ENCODE measurements at regions not wholly inside any gene's neighbourhood (a gene's known extent, or its start where the extent isn't known, plus 50 kb on each side); places are given as distances from the start of the nearest gene placed in this dataset.

DNA sequence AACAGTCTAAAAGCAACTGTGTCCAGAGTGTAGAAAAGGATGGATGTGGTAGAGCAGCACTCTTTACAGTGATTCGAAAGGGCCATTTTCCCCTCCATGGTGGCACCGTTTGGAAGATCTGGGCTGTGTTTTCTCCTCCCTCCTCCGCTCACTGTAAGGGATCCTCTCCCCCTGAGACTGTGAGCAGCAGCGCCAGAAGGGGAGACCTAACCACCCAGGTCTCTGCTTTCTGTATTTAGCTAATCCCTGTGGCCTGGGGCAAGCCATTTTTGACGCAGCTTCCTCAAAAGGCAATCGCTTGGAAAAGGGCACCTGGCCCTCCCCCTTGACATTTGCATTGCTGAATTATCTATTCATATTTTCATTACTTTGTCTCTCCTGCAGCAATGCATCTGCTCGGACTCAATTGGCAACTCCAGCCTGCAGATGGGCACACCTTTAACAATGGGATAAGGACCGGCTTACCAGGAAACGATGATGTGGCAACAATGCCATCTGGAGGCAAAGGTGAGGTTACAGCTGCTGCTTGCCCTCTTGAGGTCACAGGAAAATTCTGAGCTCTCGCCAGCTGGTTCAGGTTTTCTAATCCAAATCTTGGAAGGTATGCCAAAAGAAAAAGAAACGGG is 244.3 kb upstream of the WWC1 start:
- Histone ChIP-seq H2AFZ (no peak overlapping the region), H3K9me2 (replicated peaks; ENCODE audit: insufficient read depth) (no peaks in the 10 kb centered on the region), H3K27ac (no peak overlapping the region), H3K4me3 (no peak overlapping the region), H3K9me3 (ENCODE audit: low read depth) (no peaks in the 10 kb centered on the region), H3K4me2 (no peak overlapping the region), H3K4me1 (ENCODE audit: insufficient read depth) (no peaks in the 10 kb centered on the region), H4K20me1 (ENCODE audit: insufficient read depth, poor library complexity, severe bottlenecking) (no peaks in the 10 kb centered on the region), H3K36me3 (replicated peaks; ENCODE audit: insufficient read depth, low read depth) (no peaks in the 10 kb centered on the region), H3K79me2 (no peaks in the 10 kb centered on the region), H3K27me3 (peaks cover 6% of the 10 kb centered on the region)
- TF ChIP-seq, protein P1, sequence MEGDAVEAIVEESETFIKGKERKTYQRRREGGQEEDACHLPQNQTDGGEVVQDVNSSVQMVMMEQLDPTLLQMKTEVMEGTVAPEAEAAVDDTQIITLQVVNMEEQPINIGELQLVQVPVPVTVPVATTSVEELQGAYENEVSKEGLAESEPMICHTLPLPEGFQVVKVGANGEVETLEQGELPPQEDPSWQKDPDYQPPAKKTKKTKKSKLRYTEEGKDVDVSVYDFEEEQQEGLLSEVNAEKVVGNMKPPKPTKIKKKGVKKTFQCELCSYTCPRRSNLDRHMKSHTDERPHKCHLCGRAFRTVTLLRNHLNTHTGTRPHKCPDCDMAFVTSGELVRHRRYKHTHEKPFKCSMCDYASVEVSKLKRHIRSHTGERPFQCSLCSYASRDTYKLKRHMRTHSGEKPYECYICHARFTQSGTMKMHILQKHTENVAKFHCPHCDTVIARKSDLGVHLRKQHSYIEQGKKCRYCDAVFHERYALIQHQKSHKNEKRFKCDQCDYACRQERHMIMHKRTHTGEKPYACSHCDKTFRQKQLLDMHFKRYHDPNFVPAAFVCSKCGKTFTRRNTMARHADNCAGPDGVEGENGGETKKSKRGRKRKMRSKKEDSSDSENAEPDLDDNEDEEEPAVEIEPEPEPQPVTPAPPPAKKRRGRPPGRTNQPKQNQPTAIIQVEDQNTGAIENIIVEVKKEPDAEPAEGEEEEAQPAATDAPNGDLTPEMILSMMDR (IDR thresholded peaks at IDR 0.05; ENCODE audit: poor library complexity), result peak; percentile 63
- TF ChIP-seq EZH2 (IDR thresholded peaks at IDR 0.05; ENCODE audit: borderline replicate concordance), result no peak
- peak; percentile 70 for DNase-seq (ENCODE audit: low spot score)
- 26% methylated on average over 11 of the region's 11 CpGs for WGBS (ENCODE audit: low lambda C conversion rate, missing lambda C conversion rate)

DNA sequence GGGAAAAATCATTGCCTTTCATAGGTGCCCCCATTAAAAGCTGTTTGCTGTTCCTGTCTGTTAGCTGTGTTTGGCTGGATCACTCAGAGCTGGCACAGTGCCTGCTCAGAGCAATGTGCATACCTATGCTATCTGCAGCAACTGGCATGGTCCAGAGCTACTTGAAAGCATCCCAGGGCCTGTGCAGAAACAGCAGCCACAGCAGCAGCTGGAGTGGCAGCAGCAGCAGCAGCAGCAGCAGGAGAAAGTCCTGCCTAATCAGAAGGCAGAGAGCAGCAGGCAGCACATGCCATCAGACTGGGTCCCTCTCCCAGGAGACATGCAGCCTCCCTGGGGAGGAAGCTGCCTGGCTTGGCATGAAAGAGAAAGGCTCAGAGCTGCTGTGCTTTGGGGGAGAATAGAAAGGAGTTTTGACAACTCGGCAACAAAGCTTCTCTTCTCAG is 243.8 kb upstream of the WWC1 start:
- WGBS (ENCODE audit: low lambda C conversion rate, missing lambda C conversion rate), result 19% methylated on average over 1 of the region's 1 CpG
- peaks cover 6% of the 10 kb centered on the region for H3K27me3 ChIP-seq
- no peak overlapping the region for H3K4me2 ChIP-seq
- H3K36me3 ChIP-seq (replicated peaks; ENCODE audit: insufficient read depth, low read depth), result no peaks in the 10 kb centered on the region
- H3K4me3 ChIP-seq, result no peak overlapping the region
- TF ChIP-seq EZH2phosphoT487 (IDR thresholded peaks at IDR 0.05; ENCODE audit: low read depth, severe bottlenecking, unreplicated experiment) (no peak), EZH2 (IDR thresholded peaks at IDR 0.05; ENCODE audit: borderline replicate concordance) (no peak)
- TF ChIP-seq, protein P1 (IDR thresholded peaks at IDR 0.05; ENCODE audit: poor library complexity), result no peak
- no peaks in the 10 kb centered on the region for H3K9me2 ChIP-seq (replicated peaks; ENCODE audit: insufficient read depth)
- H3K9me3 ChIP-seq (ENCODE audit: low read depth), result no peaks in the 10 kb centered on the region
- H3K79me2 ChIP-seq, result no peaks in the 10 kb centered on the region
- no peak overlapping the region for H2AFZ ChIP-seq
- no peaks in the 10 kb centered on the region for H4K20me1 ChIP-seq (ENCODE audit: insufficient read depth, poor library complexity, severe bottlenecking)
- H3K4me1 ChIP-seq (ENCODE audit: insufficient read depth), result no peaks in the 10 kb centered on the region
- no peak for DNase-seq (ENCODE audit: low spot score)
- H3K27ac ChIP-seq, result no peak overlapping the region

DNA sequence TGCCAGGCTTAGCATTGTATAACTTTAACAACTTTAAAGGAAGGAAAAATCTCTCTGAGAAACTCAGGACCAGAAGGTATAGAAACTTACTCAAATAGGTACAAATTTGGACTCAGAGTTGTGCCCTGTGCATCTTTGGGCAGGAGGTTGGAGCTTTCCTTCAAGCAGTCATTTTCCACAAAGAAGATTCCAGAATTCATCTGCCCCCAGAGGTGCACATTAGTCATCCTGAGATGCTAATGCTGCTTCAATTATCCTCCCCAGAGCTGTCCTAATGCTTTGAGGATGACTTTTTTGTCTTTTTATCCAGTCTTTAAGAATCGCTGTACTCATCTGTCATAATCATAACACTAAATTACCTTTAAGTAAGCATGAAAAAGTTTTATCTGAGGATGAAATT is 243.0 kb upstream of the WWC1 start:
- Histone ChIP-seq H4K20me1 (ENCODE audit: insufficient read depth, poor library complexity, severe bottlenecking) (no peaks in the 10 kb centered on the region), H3K9me3 (ENCODE audit: low read depth) (no peaks in the 10 kb centered on the region), H3K4me1 (ENCODE audit: insufficient read depth) (no peaks in the 10 kb centered on the region), H2AFZ (no peak overlapping the region), H3K27ac (no peak overlapping the region), H3K79me2 (no peaks in the 10 kb centered on the region), H3K36me3 (replicated peaks; ENCODE audit: insufficient read depth, low read depth) (no peaks in the 10 kb centered on the region), H3K27me3 (peaks cover 6% of the 10 kb centered on the region), H3K9me2 (replicated peaks; ENCODE audit: insufficient read depth) (no peaks in the 10 kb centered on the region), H3K4me3 (no peak overlapping the region), H3K4me2 (no peak overlapping the region)
- TF ChIP-seq EZH2 (IDR thresholded peaks at IDR 0.05; ENCODE audit: borderline replicate concordance) (no peak), EZH2phosphoT487 (IDR thresholded peaks at IDR 0.05; ENCODE audit: low read depth, severe bottlenecking, unreplicated experiment) (no peak)
- TF ChIP-seq, protein P1 (IDR thresholded peaks at IDR 0.05; ENCODE audit: poor library complexity), result no peak
- WGBS (ENCODE audit: low lambda C conversion rate, missing lambda C conversion rate), result 92% methylated on average over 1 of the region's 1 CpG
- DNase-seq (ENCODE audit: low spot score), result no peak

Data from hepatocyte (in vitro differentiated cells).